K562 (cell line): ENCODE measurements at regions not wholly inside any gene's neighbourhood (a gene's known extent, or its start where the extent isn't known, plus 50 kb on each side); places are given as distances from the start of the nearest gene placed in this dataset.

ENCODE experiments used
- ATAC-seq: fragments of 200-7000 bp; cut with Tn5 transposase; 3 replicates; pipeline ENCODE4 v1.9.1; 2020; ENCODE audit warnings: moderate library complexity
- BruUV-seq: library from RNA; stranded (reverse); fragments of 400-500 nt; replicated peaks from 2 replicates; lab custom pipeline; 2021; lab: Mats Ljungman, UMichigan
- CTCF ChIA-PET: fragments of 300-600 bp; formaldehyde crosslinking; extraction: SDS; loops from one replicate; lab custom pipeline; 2021; ENCODE audit warnings: low intra/inter-chr PET ratio; lab: Yijun Ruan, JAX
- POLR2A ChIA-PET: fragments of 300-600, 350-650 bp; sonication (Branson Sonifier 250); formaldehyde crosslinking; extraction: SDS; loops from one replicate; lab custom pipeline; 2021; ENCODE audit warnings: antibody characterized with exemption, inconsistent platforms; lab: Yijun Ruan, JAX
- DNase-seq, 4 experiments: peaks; one replicate each; pipeline versions ENCODE4 v3.0.0 to v3.0.0-alpha.2; 2011 to 2018; ENCODE audit warnings: low spot score in 3 of 4, mixed read lengths in 3 of 4; ENCODE audit errors: extremely low read depth in 1 of 4
- FAIRE-seq: peaks from 2 replicates; lab custom pipeline; 2011; peaks lifted over from hg19 to GRCh38; lab: Jason Lieb, UNC
- H2AFZ ChIP-seq: 2 replicates; pipeline ENCODE4 v1.6.0; 2011; ENCODE audit warnings: low read depth, low read length, control low read depth, inconsistent platforms
- H3K27ac ChIP-seq: fragments of 200-600 bp; 3 replicates; pipeline ENCODE4 v1.8.0; 2011; ENCODE audit warnings: low read depth, mild to moderate bottlenecking, control low read depth, inconsistent platforms, low read length, moderate library complexity, mixed read lengths; ENCODE audit errors: extremely low read depth
- H3K27me3 ChIP-seq, 2 experiments: fragments of 300-600 bp in 1 of 2; 2 replicates in 1 of 2; 3 replicates in 1 of 2; pipeline versions ENCODE4 v1.6.0 to v1.8.0; 2011; ENCODE audit warnings: inconsistent platforms in 2 of 2, low read length in 2 of 2, mild to moderate bottlenecking in 1 of 2, mixed read lengths in 1 of 2, moderate library complexity in 1 of 2; ENCODE audit not compliant: control insufficient read depth in 2 of 2, insufficient read depth in 2 of 2
- H3K36me3 ChIP-seq: fragments of 300-600 bp; 3 replicates; pipeline ENCODE4 v1.8.0; 2011; ENCODE audit warnings: mild to moderate bottlenecking, low read length, inconsistent platforms; ENCODE audit not compliant: control insufficient read depth, insufficient read depth
- H3K4me1 ChIP-seq, 2 experiments: fragments of 200-600 bp in 1 of 2; replicated peaks in 1 of 2; 2 replicates in 1 of 2; 3 replicates in 1 of 2; pipeline versions ENCODE4 v1.5.1 to v1.8.0; 2011; ENCODE audit warnings: inconsistent platforms in 2 of 2, low read length in 2 of 2, mild to moderate bottlenecking in 1 of 2, mixed read lengths in 1 of 2, moderate library complexity in 1 of 2; ENCODE audit not compliant: control insufficient read depth in 2 of 2, insufficient read depth in 2 of 2
- H3K4me2 ChIP-seq: 2 replicates; pipeline ENCODE4 v1.6.1; 2011; ENCODE audit warnings: low read length, control low read depth, inconsistent platforms, mixed read lengths; ENCODE audit not compliant: insufficient read depth
- H3K4me3 ChIP-seq: fragments of 200-600 bp; sonication (generic), shearing (Covaris generic); 2 replicates; pipeline ENCODE4 v1.5.1; 2016; ENCODE audit warnings: control low read depth, inconsistent platforms
- H3K79me2 ChIP-seq: fragments of 200-600 bp; 3 replicates; pipeline ENCODE4 v1.8.0; 2011; ENCODE audit warnings: low read length, inconsistent platforms; ENCODE audit not compliant: control insufficient read depth, insufficient read depth
- H3K9ac ChIP-seq, 2 experiments: 2 replicates each; pipeline versions ENCODE4 v1.6.0 to v1.6.1; 2011; ENCODE audit warnings: low read depth in 2 of 2, low read length in 2 of 2, control low read depth in 1 of 2, inconsistent platforms in 1 of 2, mild to moderate bottlenecking in 1 of 2, mixed read lengths in 1 of 2; ENCODE audit not compliant: insufficient read depth in 1 of 2
- H3K9me1 ChIP-seq: one replicate; pipeline ENCODE4 v1.6.0; 2011; ENCODE audit warnings: inconsistent platforms, mild to moderate bottlenecking, low read length, moderate library complexity; ENCODE audit not compliant: control insufficient read depth, insufficient read depth
- H3K9me3 ChIP-seq: replicated peaks from 2 replicates; pipeline ENCODE4 v1.5.1; 2011; ENCODE audit warnings: low read depth, low read length, inconsistent platforms; ENCODE audit not compliant: control insufficient read depth, insufficient read depth
- H4K20me1 ChIP-seq: replicated peaks from 2 replicates; pipeline ENCODE4 v1.6.1; 2011; ENCODE audit warnings: low read length, inconsistent platforms, mixed read lengths; ENCODE audit not compliant: control insufficient read depth, insufficient read depth
- KDM2B ChIP-seq: fragments of 250-450 bp; sonication (Bioruptor Pico); IDR thresholded peaks from 2 replicates; pipeline ENCODE4 v1.8.0; 2021; ENCODE audit warnings: mild to moderate bottlenecking, moderate library complexity
- RFX1 ChIP-seq: fragments of 450-650 bp; IDR thresholded peaks from 2 replicates; pipeline ENCODE4 v1.6.1; 2016; ENCODE audit warnings: mild to moderate bottlenecking, moderate library complexity
- WGBS: fragments of 100-300 bp; shearing (Covaris generic); methylation state at CpG from one replicate; pipeline ENCODE4 v1.1.6; 2016; ENCODE audit warnings: low coverage, mixed read lengths; ENCODE audit not compliant: insufficient coverage; ENCODE audit errors: missing lambda C conversion rate; 5-methylcytosine and 5-hydroxymethylcytosine counted together
- in situ Hi-C: fragments of 300-500 bp; cut with MboI; formaldehyde crosslinking; loops from 4 replicates; pipeline ENCODE4 v1.15.0; 2018; ENCODE audit warnings: inconsistent platforms, mixed read lengths
- intact Hi-C: fragments of 100-400 bp; cut with micrococcal nuclease; formaldehyde crosslinking; loops from 2 replicates; pipeline ENCODE4 v1.14.2; 2022
- TF ChIP-seq, protein P1 (sequence below): fragments of 250-450 bp; sonication (Bioruptor Pico); IDR thresholded peaks from 2 replicates; pipeline ENCODE4 v1.5.0; 2020; ENCODE audit warnings: mild to moderate bottlenecking
- TF ChIP-seq, protein P2 (sequence below): fragments of 250-450 bp; sonication (Bioruptor Pico); IDR thresholded peaks from 2 replicates; pipeline ENCODE4 v1.5.0; 2021
- TF ChIP-seq, protein P3 (sequence below): fragments of 250-450 bp; sonication (Bioruptor Pico); IDR thresholded peaks from 2 replicates; pipeline ENCODE4 v1.5.1; 2021; ENCODE audit warnings: mild to moderate bottlenecking
- TF ChIP-seq, protein P4 (sequence below): fragments of 450-650 bp; IDR thresholded peaks from 2 replicates; pipeline ENCODE4 v1.6.1; 2017; ENCODE audit warnings: mild to moderate bottlenecking, moderate library complexity

DNA sequence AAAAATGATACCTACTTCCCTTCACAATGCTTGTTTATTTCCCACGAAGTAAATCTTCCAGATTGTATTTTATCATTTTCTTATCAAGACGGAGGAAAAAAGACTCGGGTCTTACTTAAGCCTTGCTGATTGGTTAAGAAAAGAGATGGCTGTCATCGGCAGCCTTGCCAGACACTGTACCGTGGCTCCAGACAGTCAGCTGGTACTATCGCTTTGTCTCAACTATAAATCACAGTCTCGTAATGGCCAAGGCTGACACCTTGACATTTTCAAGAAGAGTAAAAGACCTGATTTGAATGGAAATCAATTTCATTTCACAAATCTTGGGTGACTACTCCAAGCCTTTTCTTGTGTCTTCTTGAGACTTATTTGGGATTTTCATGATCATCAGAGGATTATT is 868.0 kb downstream of the USP25 start (continued):
- TF ChIP-seq, protein P1, sequence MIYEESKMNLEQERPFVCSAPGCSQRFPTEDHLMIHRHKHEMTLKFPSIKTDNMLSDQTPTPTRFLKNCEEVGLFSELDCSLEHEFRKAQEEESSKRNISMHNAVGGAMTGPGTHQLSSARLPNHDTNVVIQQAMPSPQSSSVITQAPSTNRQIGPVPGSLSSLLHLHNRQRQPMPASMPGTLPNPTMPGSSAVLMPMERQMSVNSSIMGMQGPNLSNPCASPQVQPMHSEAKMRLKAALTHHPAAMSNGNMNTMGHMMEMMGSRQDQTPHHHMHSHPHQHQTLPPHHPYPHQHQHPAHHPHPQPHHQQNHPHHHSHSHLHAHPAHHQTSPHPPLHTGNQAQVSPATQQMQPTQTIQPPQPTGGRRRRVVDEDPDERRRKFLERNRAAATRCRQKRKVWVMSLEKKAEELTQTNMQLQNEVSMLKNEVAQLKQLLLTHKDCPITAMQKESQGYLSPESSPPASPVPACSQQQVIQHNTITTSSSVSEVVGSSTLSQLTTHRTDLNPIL = no peak
- TF ChIP-seq KDM2B (CRISPR knock-in tag) = no peak
- TF ChIP-seq, protein P2, sequence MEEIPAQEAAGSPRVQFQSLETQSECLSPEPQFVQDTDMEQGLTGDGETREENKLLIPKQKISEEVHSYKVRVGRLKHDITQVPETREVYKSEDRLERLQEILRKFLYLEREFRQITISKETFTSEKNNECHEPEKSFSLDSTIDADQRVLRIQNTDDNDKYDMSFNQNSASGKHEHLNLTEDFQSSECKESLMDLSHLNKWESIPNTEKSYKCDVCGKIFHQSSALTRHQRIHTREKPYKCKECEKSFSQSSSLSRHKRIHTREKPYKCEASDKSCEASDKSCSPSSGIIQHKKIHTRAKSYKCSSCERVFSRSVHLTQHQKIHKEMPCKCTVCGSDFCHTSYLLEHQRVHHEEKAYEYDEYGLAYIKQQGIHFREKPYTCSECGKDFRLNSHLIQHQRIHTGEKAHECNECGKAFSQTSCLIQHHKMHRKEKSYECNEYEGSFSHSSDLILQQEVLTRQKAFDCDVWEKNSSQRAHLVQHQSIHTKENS (CRISPR knock-in tag) = no peak
- TF ChIP-seq, protein P3, sequence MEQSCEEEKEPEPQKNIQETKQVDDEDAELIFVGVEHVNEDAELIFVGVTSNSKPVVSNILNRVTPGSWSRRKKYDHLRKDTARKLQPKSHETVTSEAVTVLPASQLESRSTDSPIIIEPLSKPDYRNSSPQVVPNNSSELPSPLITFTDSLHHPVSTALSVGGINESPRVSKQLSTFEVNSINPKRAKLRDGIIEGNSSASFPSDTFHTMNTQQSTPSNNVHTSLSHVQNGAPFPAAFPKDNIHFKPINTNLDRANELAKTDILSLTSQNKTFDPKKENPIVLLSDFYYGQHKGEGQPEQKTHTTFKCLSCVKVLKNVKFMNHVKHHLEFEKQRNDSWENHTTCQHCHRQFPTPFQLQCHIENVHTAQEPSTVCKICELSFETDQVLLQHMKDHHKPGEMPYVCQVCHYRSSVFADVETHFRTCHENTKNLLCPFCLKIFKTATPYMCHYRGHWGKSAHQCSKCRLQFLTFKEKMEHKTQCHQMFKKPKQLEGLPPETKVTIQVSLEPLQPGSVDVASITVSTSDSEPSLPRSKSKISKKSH (CRISPR knock-in tag) = no peak

DNA sequence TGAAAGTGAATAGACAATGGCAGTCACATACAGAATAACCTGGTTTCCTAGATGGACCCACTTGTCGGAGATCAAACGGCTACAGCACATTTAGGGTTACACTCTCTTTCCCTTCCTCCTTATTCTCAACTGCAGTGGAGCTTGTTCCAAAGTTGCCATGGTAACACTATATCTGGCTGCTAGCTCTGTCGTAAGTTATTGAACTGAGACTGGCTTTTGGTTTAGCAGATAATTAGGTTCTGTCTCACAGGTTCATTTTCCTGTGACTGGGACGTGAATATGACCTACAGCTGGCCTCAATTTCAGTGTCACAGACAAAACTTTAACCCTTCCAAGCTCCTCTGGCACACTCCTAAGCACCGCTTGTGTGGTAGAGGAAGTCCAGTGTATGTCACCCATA is 875.8 kb downstream of the USP25 start:
- POLR2A ChIA-PET = no interaction called here
- no peak for DNase-seq
- Histone ChIP-seq H3K27me3 (no peaks in the 10 kb centered on the region), H4K20me1 (no peaks in the 10 kb centered on the region), H3K27ac (no peak overlapping the region)
- peak; percentile 39; the same call in 1 of the 2 replicates for TF ChIP-seq RFX1
- TF ChIP-seq, protein P4, sequence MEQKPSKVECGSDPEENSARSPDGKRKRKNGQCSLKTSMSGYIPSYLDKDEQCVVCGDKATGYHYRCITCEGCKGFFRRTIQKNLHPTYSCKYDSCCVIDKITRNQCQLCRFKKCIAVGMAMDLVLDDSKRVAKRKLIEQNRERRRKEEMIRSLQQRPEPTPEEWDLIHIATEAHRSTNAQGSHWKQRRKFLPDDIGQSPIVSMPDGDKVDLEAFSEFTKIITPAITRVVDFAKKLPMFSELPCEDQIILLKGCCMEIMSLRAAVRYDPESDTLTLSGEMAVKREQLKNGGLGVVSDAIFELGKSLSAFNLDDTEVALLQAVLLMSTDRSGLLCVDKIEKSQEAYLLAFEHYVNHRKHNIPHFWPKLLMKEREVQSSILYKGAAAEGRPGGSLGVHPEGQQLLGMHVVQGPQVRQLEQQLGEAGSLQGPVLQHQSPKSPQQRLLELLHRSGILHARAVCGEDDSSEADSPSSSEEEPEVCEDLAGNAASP = no peak
- TF ChIP-seq, all 486 proteins: peak for 1
- H3K9me3 ChIP-seq = 0 out of 2 replicates have a peak, but pooled peaks cover 1% of the 10 kb centered on the region
- no peaks in the 10 kb centered on the region for H3K36me3 ChIP-seq
- no peaks in the 10 kb centered on the region for H3K4me1 ChIP-seq
- H3K4me3 ChIP-seq = no peak overlapping the region
- no peak overlapping the region for H3K9ac ChIP-seq
- intact Hi-C loops = no loop called here
- no peak for ATAC-seq
- no peak overlapping the region for H2AFZ ChIP-seq
- no peak for FAIRE-seq
- no peak overlapping the region for H3K4me2 ChIP-seq
- H3K79me2 ChIP-seq = no peaks in the 10 kb centered on the region
- BruUV-seq = no TSS peak
- H3K9me1 ChIP-seq = no peaks in the 10 kb centered on the region
- 4% methylated on average over 5 of the region's 5 CpGs for WGBS
- CTCF ChIA-PET = no interaction called here
- in situ Hi-C loops = no loop called here
